ENCODE measurements at regions not wholly inside any gene's neighbourhood (a gene's known extent, or its start where the extent isn't known, plus 50 kb on each side); places are given as distances from the start of the nearest gene placed in this dataset.
"Not testable (repeated sequence)": the region's sequence is repeated elsewhere in the genome, so short reads cannot be mapped to it uniquely, and the experiment has no call there.

DNA sequence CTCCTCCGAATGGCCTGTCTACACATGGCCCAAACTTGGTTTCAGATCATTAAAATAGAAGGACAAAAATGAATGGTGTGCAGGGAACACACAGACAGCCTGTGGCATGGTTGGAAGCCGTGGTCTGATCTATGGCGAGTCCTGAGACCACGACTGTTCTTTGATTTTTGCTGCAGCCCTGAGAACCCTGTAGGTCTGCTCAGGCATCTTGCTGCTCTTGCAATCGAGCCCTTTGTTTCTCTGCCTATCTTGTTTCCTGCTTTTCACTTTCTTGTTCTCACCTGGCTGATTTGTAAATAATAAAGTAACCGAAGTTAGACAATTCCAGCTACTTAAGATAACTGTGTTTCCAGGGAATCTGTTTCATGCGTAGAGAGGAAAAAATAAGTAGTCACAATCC, 54.1 kb upstream of the NBPF9 start:
- DNase-seq (ENCODE audit: low spot score) = not testable (repeated sequence)

DNA sequence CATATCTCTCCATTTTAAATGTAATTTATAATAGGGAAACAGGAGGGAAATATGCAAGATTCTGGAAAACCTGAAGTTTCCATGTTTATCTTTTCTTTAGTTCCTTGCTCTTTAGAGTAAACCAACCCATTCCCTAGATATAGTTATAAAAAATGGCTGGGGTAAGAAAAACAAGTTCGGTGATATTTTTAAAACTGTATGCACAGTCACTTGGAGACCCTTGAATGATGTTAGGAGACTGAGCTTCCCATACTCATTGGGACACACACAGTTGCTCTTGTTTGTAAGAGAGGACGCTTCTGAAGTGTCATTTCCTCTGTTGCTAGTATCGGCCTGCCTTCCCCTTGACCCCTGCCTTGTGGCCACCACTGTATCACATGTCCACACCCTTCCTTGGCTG, 55.0 kb upstream of the NBPF9 start:
- DNase-seq (ENCODE audit: low spot score) = not testable (repeated sequence)

- not testable (repeated sequence) for DNase-seq (ENCODE audit: low spot score)
These were observed 59.7 kb upstream of the NBPF9 start for GRCh38 chr1:149163063-149163444.

DNA sequence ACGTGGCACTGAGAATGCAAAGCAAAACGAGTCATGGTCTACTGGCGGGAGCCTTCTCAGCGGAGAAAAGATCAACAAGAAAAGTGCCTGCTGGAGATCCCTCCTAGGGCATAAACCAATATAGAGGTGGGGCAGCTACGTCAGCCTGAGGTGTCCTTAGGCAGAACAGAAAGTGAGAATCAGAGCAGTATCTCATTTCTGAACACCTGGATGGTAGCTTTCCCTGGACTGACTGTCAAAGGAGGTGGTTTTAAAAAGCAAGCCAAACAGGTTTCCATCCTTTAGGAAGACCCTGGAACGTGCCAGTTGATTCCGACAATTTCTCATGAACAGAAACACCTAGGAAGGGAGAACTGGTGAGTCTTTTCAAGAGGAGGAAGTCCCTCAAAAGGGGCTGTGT, 71.4 kb upstream of the NBPF9 start:
- not testable (repeated sequence) for DNase-seq (ENCODE audit: low spot score)

- DNase-seq (ENCODE audit: low spot score) = not testable (repeated sequence)
These were observed 72.5 kb upstream of the NBPF9 start for GRCh38 chr1:149175812-149176211.

DNA sequence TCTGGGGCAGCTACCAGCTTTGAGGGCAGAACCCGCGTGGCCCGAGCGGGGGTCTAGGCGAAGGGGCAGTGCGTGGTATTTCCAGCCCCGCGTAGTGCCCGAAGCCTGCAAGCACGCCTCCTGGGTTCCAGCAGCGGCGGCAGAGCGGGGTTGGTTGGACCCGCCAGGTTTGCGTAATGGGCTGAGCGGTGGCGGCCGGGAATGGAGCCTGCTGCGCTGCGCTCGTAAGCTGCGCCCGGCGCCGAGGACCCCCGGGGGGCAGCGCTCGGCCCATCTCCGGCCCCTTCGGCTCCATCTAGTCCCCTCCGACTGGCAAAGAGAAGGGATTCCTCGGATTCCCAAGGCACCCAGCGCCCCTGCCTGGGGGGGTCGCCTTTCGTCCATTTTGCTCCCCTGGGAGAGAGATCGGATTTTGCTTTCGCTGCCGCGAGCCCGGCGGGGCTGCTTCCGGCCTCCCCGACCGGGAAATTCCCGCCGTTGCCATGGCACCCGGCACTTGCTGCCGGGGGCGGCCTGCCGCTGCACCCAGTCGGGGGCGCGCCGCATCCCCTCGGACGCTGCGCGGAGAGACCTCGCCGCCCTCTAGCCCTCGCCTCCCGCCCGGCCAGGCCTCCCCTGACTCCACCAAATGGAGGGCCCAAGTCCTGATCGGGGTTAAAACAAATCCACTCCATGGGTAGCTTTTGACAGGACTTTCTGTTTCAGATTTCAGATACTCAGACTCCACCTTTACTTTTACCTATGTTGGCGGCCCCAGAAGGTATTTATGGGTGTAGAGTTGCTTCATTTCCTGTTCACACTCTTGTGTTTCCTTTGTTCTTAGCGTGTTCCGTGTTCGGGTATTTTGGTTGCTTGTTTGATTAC, 73.3 kb upstream of the NBPF9 start:
- peak; percentile 66 for DNase-seq (ENCODE audit: low spot score)

DNA sequence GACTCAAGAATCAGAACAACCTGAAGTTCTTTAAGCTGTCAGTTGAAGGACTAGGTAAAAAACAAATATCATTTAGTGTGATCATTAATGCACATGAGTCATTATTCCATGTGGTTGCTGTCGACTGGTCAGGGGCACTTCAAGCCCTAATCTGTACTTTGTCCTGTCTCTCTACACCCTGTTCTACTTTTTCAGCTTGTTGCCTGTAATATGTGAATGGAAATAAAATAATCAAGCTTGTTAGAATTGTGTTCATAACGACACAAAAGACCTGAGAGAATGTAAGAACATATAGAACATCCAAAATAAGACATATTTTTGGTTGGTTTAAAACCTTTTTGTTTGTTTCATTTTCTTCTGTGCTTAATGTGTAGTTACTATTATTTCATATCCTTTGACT, 87.4 kb upstream of the NBPF9 start:
- DNase-seq (ENCODE audit: low spot score) = not testable (repeated sequence)

DNA sequence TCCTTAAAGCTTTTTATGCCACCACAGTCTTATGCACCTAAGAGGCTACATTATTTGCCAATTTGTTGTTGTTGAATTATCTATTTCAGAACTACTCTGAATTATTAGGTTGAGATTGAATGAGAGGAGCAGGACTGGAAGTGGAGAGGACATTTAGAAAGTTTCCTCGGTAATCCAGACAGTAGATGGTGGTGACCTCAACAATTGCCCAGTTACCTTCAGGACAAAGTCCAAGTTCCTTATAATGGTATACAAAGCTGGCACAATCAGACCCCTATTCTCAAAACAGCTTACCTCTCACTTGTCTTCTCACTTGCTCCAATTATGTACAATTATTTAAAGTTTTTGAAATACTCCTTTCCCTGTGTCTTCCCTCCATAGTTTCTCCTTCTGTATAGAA, 93.3 kb upstream of the NBPF9 start:
- not testable (repeated sequence) for DNase-seq (ENCODE audit: low spot score)

GRCh38 chr1:149200567-149200966, 97.2 kb upstream of the NBPF9 start:
- DNase-seq (ENCODE audit: low spot score) = not testable (repeated sequence)

DNA sequence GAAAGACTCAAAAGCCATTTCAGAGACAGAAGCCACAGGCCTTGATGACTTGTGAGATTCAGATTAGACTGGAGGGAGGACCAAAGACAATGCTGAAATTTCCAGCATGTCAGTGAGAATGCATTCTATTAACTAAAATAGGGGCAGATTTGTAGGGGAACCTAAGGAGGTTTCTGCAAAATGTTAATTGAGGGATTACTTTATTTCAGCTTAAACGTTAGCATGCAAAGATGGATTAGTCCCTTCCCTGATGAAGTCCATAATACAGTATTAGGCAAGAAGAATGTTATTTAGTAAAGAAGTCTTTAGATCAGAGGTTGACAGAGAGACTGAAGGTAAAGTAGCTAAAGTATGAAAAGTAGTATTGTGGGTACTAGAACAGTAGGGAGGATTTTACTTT, 98.9 kb upstream of the NBPF9 start:
- not testable (repeated sequence) for DNase-seq (ENCODE audit: low spot score)

- DNase-seq (ENCODE audit: low spot score) = not testable (repeated sequence)
These were observed 101.0 kb upstream of the NBPF9 start for GRCh38 chr1:149204396-149204795.

DNA sequence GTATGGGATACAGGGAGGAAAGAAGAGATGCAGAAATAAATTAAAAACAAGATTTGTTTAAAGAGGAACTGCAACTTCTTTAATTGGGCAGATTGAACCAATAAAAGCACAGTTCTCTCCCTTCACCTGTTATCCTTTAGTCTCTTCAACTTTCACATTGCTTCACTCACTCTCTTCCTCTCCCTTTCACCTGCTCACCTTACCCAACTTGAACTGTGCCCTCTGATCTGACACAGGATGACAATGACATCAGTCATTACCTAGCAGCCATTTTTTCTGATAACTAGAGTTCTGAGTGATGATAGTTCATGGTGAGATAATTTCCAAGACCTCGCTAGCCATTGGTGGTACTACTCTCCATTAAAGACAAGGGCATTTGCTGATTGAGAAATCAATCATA, 105.5 kb upstream of the NBPF9 start:
- DNase-seq (ENCODE audit: low spot score) = not testable (repeated sequence)

- not testable (repeated sequence) for DNase-seq (ENCODE audit: low spot score)
These were observed 108.5 kb upstream of the NBPF9 start for GRCh38 chr1:149211757-149212420.

DNA sequence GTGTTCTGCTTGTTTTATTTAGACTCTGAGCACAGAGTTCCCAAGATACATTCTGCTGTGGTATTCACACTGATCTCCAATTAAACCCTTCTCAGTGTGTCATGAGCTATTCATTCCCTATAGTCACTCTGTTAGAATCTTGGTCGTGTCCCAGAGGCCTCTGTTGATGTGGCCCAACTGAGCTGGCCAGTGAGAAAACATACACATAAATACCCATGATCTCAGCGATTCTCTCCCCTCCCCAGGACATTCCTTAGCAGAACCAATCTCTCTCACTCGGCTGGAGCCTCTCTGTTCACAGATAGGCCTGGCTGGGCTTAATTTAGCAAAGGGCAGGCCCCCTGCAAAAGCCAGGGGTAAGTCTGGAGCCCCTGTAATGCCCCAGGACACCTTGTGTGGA, 109.6 kb upstream of the NBPF9 start:
- not testable (repeated sequence) for DNase-seq (ENCODE audit: low spot score)

DNA sequence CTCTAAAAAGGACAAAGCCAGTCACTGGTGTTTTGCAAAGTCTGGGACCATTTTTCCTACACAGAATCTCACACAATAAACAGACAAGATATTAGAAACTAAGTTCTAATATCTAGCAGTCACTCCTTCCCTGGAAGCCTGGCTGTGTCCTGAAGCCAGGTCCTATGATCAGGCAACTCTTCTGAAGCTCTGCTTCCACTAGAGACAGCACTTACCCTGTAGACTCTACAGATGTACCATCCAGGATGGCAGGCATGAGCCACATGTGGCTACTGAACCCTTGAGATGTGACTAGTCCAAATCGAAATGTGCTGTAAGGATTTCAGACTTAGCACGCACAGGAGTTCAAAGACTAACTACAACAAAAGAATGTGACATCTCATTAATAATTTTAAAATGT, 110.3 kb upstream of the NBPF9 start:
- not testable (repeated sequence) for DNase-seq (ENCODE audit: low spot score)

- DNase-seq (ENCODE audit: low spot score) = not testable (repeated sequence)
These were observed 115.0 kb upstream of the NBPF9 start for GRCh38 chr1:149218080-149218988.

GRCh38 chr1:149219539-149219938, 116.2 kb upstream of the NBPF9 start:
- not testable (repeated sequence) for DNase-seq (ENCODE audit: low spot score)

DNA sequence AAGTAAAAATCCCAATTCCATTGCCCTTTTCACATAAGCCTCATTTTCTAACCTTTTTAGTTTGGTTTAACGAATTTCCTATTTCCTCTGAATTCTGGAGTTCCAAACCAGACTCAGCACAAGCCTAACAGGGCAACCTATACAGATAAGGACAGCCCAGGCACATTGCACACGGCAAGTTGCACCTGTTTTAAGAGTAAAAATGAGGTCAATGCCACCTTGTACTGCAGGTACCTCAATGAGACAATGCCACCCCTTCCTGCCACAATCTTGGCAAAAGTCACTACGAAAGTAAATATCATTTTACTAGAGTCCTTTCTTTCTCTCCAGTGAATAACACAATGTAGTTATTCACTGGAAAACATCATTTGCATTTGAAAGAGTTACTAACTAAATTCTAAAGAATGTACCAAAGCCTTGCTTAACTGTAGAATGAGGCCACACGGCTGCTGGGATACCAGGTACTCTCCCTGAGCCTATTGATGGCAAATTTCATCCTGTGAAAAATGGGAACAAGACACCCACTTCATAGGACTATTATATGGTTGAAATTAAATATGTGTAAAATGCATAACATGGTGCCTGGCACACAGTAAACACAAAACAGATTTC, 117.2 kb upstream of the NBPF9 start:
- not testable (repeated sequence) for DNase-seq (ENCODE audit: low spot score)

DNA sequence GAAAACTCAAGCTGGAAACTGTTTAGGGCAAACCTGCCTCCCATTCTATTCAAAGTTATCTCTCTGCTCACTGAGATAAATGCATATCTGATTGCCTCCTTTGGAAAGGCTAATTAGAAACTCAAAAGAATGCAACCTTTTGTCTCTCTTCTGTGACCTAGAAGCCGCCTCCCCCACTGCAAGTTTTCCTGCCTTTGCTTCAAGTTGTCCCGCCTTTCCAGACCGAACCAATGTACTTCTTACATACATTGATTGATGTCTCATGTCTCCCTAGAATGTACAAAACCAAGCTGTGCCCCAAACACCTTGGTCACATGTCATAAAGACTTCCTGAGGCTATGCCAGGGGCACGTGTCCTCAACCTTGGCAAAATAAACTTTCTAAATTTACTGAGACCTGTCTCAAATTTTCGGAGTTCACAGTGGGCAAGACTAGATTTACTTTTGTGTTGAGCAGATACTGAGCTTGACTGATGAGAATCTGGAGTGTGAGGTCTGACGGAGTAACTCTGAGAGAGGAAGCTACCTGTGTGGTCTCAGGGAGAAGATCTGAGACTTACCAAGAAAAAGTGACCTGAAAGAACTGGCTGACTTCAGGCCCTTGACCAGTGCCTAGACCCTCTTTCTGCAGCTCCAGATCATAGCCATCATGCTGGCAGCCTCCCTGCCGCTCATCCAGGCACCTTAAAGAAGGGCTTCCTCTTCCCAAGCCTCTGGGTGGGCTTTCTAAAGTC, 124.7 kb upstream of the NBPF9 start:
- not testable (repeated sequence) for DNase-seq (ENCODE audit: low spot score)

- not testable (repeated sequence) for DNase-seq (ENCODE audit: low spot score)
These were observed 125.6 kb upstream of the NBPF9 start for GRCh38 chr1:149228672-149229585.

Measured in left forelimb (tissue), 1 donor.